K562 (cell line): ENCODE measurements at regions not wholly inside any gene's neighbourhood (a gene's known extent, or its start where the extent isn't known, plus 50 kb on each side); places are given as distances from the start of the nearest gene placed in this dataset.

ENCODE experiments used
- ARNT ChIP-seq, 2 experiments: fragments of 450-650 bp; IDR thresholded peaks; 2 replicates each; pipeline ENCODE4 v1.6.1; 2016; ENCODE audit warnings: mild to moderate bottlenecking in 1 of 2
- CREM ChIP-seq: IDR thresholded peaks from 2 replicates; pipeline ENCODE4 v1.6.1; 2014; ENCODE audit warnings: antibody characterized with exemption, low read depth
- EZH2 ChIP-seq: IDR thresholded peaks from 2 replicates; pipeline ENCODE4 v1.6.1; 2012; ENCODE audit warnings: low read depth, mild to moderate bottlenecking, inconsistent platforms, low read length, borderline replicate concordance
- FOXA1 ChIP-seq: fragments of 450-650 bp; IDR thresholded peaks from 2 replicates; pipeline ENCODE4 v1.6.1; 2016; ENCODE audit warnings: mild to moderate bottlenecking, borderline replicate concordance
- NR1H2 ChIP-seq: sonication (generic); formaldehyde crosslinking; IDR thresholded peaks from 2 replicates; pipeline ENCODE4 v1.4.0; 2020; ENCODE audit warnings: mild to moderate bottlenecking, missing genetic modification reagents
- PHF20 ChIP-seq: fragments of 450-650 bp; IDR thresholded peaks from 2 replicates; pipeline ENCODE4 v1.6.1; 2018; ENCODE audit not compliant: partially characterized antibody
- POLR2A ChIP-seq: fragments of 450-650 bp; conservative IDR thresholded peaks from 2 replicates; pipeline ENCODE4 v1.6.1; 2016
- POLR2AphosphoS5 ChIP-seq: IDR thresholded peaks from 2 replicates; pipeline ENCODE4 v1.6.1; 2011; ENCODE audit warnings: mild to moderate bottlenecking, low read depth, low read length, moderate library complexity; ENCODE audit not compliant: control insufficient read depth, insufficient read depth
- SMAD2 ChIP-seq: fragments of 150-350 bp; IDR thresholded peaks from 2 replicates; pipeline ENCODE4 v1.6.1; 2014; ENCODE audit warnings: low read depth, mild to moderate bottlenecking, low read length
- SRF ChIP-seq, 2 experiments: fragments of 250-450, 450-650 bp in 1 of 2; sonication (Bioruptor Pico) in 1 of 2; sonication (generic) in 1 of 2; formaldehyde crosslinking; IDR thresholded peaks; 2 replicates each; pipeline versions ENCODE4 v1.5.0 to v1.5.1; 2020 to 2022; ENCODE audit warnings: mild to moderate bottlenecking in 1 of 2, missing genetic modification reagents in 1 of 2
- TCFL5 ChIP-seq: fragments of 250-450 bp; sonication (Bioruptor Pico); conservative IDR thresholded peaks from 2 replicates; pipeline ENCODE4 v1.6.1; 2021; ENCODE audit warnings: mild to moderate bottlenecking, moderate library complexity, matching md5 sums
- TEAD2 ChIP-seq: fragments of 450-650 bp; IDR thresholded peaks from 2 replicates; pipeline ENCODE4 v1.6.1; 2016; ENCODE audit warnings: missing genetic modification characterization, control low read depth, missing compliant biosample characterization
- ZNF766 ChIP-seq: fragments of 200-800 bp; sonication (Bioruptor generic); conservative IDR thresholded peaks from 2 replicates; pipeline ENCODE4 v1.6.1; 2016; ENCODE audit warnings: missing genetic modification characterization, missing compliant biosample characterization
- TF ChIP-seq, protein P1 (sequence below): fragments of 250-450 bp; sonication (Bioruptor Pico); IDR thresholded peaks from 2 replicates; pipeline ENCODE4 v1.5.1; 2021; ENCODE audit warnings: mild to moderate bottlenecking

DNA sequence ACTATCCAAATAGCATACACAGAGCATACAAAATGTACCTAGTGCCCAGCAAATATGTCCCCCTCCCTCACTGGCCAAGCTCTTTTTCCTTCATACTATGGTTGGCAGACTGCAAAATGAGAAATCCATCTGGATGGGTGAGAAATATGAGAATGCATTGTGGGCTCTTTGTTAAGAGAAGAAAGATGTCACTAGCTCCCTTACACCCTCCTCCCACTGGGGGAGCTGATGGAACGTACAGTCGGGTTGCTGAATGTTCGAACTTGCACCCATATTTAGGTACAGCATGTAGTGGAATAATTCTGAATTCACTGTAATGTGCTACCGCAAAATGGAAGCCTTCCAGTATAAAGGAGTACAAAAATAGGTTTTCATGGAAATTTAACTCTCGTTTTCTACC, 377.4 kb downstream of the GRIN2B start:
- no peak for TF ChIP-seq POLR2A
- TF ChIP-seq POLR2AphosphoS5: no peak
- no peak for TF ChIP-seq PHF20
- TF ChIP-seq, protein P1, sequence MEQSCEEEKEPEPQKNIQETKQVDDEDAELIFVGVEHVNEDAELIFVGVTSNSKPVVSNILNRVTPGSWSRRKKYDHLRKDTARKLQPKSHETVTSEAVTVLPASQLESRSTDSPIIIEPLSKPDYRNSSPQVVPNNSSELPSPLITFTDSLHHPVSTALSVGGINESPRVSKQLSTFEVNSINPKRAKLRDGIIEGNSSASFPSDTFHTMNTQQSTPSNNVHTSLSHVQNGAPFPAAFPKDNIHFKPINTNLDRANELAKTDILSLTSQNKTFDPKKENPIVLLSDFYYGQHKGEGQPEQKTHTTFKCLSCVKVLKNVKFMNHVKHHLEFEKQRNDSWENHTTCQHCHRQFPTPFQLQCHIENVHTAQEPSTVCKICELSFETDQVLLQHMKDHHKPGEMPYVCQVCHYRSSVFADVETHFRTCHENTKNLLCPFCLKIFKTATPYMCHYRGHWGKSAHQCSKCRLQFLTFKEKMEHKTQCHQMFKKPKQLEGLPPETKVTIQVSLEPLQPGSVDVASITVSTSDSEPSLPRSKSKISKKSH: no peak
- TF ChIP-seq EZH2: no peak
- no peak for TF ChIP-seq SMAD2
- TF ChIP-seq CREM: no peak
- no peak for TF ChIP-seq NR1H2 (CRISPR knock-in tag)
- TF ChIP-seq SRF (CRISPR knock-in tag; IDR thresholded peaks at IDR 0.05): no peak
- no peak for TF ChIP-seq TEAD2
- no peak for TF ChIP-seq ZNF766
- no peak for TF ChIP-seq TCFL5
- no peak for TF ChIP-seq ARNT (IDR thresholded peaks at IDR 0.05)
- TF ChIP-seq FOXA1: no peak
